Fibroblast of mammary gland (primary cell): ENCODE measurements at regions not wholly inside any gene's neighbourhood (a gene's known extent, or its start where the extent isn't known, plus 50 kb on each side); places are given as distances from the start of the nearest gene placed in this dataset.

Experiments used
- DNase-seq: peaks from one replicate; pipeline ENCODE4 v3.0.0-alpha.2; 2010; ENCODE audit warnings: low read depth
- H3K4me3 ChIP-seq: 2 replicates; pipeline ENCODE4 v1.5.1; 2011; ENCODE audit warnings: low read depth, mild to moderate bottlenecking, low read length, moderate library complexity; ENCODE audit not compliant: control insufficient read depth
- CTCF ChIP-seq: conservative IDR thresholded peaks from 2 replicates; pipeline ENCODE4 v1.5.1; 2011; ENCODE audit warnings: low read depth, low read length, inconsistent platforms; ENCODE audit not compliant: control insufficient read depth, insufficient read depth

GRCh38 chr2:234806818-234807217, 145.0 kb upstream of the SH3BP4 start:
- no peak for TF ChIP-seq CTCF
- no peak overlapping the region for H3K4me3 ChIP-seq
- DNase-seq, result no peak

- TF ChIP-seq CTCF, result no peak
- no peak overlapping the region for H3K4me3 ChIP-seq
- no peak for DNase-seq
Observed at GRCh38 chr2:234805836-234806235, 146.0 kb upstream of the SH3BP4 start.

- no peak overlapping the region for H3K4me3 ChIP-seq
- no peak for DNase-seq
Observed at GRCh38 chr2:234804704-234805103, 147.1 kb upstream of the SH3BP4 start.

GRCh38 chr2:234802845-234803171, 149.0 kb upstream of the SH3BP4 start:
- TF ChIP-seq CTCF, result no peak
- DNase-seq, result no peak
- H3K4me3 ChIP-seq, result no peak overlapping the region

More at GRCh38 chr2:234804704-234805103, 147.1 kb upstream of the SH3BP4 start:
- TF ChIP-seq CTCF, result no peak

- DNase-seq, result no peak
- TF ChIP-seq CTCF, result no peak
- H3K4me3 ChIP-seq, result no peak overlapping the region
Observed at GRCh38 chr2:234802071-234802844, 149.6 kb upstream of the SH3BP4 start.

GRCh38 chr2:234797566-234798250, 154.1 kb upstream of the SH3BP4 start:
- H3K4me3 ChIP-seq, result no peak overlapping the region
- TF ChIP-seq CTCF, result no peak
- no peak for DNase-seq
